HG03442 (cell line): ENCODE measurements at regions not wholly inside any gene's neighbourhood (a gene's known extent, or its start where the extent isn't known, plus 50 kb on each side); places are given as distances from the start of the nearest gene placed in this dataset.
A peak's percentile ranks its signal among the peaks of the same experiment; 100 is the strongest.
"Not testable (repeated sequence)": the region's sequence is repeated elsewhere in the genome, so short reads cannot be mapped to it uniquely, and the experiment has no call there.

Experiments used
- ATAC-seq: cut with Tn5 transposase; IDR thresholded peaks from one replicate; pipeline ENCODE4 v1.9.1; 2021; ENCODE audit warnings: mild to moderate bottlenecking, moderate library complexity; ENCODE audit not compliant: unreplicated experiment

DNA sequence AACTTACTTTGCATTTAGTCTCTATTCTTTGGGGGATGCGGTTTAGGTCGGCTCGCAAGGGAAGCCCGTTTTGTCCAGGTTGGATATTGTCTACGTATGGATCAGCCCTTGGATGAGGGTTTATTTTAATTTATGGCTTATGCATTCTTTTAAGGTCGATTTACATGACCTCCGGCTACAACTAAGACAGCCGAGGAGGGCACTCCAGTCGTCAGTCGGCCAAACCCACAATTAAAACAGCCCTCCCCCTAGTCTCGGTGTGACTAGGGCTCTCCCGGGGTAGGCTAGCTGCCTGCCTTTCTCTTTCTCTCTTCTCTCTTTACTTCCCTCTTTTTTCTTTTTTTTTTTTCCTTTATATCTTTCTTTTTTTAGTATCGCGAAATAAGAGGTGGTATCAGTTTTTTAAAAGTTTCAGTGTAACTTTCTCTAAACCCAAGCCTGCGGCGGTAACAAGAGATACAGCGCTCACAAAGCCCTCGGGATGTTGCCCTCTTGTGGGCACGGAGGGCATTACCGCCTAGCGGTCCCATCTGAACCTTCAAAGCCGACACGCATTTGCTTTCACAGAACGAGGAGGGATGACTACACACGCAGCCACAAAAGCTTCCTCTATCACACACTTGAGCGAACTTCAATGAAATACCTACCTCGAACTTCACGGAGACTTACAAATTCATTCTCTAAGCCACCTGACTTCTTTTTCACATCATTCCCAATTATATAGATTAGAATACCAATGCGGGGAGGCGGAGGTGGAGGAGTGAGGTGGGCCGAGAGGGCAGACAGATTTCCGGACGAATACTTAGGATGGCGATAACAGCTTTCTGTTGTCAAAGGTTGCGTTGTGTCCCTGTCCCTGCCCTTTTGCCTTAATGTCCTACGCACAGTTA, 132.3 kb upstream of the C11orf58 start:
- peak; percentile 92 for ATAC-seq

DNA sequence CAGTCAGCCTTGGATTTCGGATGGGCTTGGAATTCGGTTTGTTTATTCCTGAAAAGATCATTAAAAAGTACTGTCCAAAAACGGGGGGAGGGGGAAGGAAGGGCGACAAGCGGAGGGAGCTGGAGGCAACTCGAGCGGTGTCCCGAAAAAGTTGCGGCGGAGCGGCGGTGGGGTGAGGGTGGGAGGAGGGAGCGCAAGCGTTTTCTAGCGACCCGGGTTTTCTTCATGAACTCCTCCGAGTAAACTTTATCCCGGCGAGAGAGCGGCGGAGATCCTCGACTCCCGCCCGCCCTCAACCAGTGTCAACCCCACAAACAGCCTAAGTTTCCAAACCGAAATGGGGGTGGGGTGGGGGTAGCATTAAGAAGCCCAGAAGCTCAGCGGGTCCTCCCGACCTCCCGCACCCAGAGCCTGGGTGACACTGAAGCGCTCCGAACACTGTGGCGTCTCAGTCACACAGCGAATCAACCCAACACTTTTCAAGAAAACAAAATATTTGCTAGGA, 133.0 kb upstream of the C11orf58 start:
- ATAC-seq = no peak

DNA sequence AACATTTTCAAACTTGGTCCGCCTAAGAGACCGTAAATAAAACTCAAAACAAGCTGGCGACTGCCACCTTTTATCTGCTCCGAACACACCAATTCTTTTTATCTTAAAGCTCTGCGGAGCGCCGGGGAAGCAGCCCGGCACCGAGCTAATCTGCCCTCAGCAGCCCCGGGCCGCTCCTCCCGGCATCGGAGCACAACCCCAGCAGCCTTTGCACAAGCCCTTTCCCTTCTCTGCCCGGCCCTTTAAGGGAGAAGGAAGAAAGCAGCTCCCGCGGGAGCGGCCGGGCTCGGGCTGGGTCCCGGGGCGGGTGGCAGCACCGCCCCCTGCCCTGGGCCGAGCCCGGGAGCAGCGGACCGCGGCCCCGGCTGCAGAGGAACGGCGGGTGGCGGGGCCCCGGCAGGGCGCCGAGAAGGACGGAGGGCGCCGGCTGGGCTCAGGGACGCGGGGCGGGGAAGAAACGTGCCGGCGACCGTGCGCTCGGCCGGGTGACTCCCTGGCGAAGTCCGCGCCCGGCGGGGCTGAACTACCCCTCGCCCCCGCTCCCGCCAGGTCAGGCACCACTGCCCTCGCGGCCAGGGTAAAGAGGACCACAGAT, 133.6 kb upstream of the C11orf58 start:
- ATAC-seq = no peak

DNA sequence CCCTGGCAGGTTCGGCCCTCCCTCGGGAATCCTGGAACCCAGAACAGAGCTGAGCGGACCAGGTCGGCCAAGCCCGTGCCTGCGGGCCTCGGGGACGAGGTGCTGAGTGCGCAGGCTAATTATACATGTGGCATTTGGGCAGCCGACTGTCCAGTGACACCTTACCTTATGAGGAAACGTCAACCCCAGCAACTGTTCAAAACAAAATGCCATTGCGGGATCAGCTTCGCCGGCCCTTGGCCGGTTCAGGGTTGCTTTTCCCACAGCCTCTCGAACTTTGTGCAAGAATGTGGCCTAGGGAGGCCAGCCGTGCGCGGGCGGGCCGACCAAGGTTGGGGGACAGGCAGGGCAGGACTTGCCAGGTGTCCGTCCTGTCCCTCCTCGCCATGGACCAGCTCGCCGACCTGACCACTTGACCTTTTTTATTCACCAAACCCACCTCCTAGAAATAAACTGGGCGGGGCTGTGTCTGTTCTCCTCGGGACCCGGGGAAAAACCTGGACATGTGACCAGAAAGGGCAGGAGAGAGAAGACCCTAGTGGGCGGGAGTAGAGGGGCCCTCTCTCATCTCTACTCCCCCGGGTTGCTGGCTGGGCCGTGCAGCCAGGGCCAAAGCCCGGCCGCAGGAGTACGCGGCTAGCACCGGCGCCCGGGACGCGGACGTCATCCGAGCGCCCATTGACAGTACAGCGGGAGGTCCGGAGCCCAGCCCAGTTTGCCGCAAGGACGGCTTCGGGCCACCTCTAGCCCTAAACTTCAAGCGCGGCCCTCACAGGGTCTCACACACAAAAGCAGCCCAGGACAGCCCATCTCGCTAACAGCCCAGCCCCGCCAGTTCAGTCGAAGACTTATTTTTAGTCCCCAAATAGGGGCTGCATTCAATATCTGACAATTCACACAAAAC, 134.3 kb upstream of the C11orf58 start:
- no peak for ATAC-seq

DNA sequence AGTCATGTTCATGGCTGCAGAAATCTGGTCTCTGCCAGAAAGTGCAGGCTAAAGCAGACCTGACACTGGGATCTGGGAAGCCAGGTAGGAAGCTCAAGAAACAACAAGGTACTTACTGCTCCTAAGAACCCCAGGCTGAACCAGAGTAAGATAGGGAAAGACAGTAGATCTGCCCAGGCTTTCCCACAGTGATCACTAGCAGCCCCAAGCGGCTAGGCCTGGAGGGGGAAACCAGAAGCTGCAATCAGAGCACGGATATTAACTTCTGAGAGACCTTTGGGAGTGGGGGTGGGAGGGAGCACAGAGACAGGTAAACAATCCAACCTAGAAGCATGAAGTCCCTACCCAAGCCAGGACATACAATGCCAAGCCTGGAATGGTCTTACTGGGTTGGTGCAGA, 135.2 kb upstream of the C11orf58 start:
- no peak for ATAC-seq

DNA sequence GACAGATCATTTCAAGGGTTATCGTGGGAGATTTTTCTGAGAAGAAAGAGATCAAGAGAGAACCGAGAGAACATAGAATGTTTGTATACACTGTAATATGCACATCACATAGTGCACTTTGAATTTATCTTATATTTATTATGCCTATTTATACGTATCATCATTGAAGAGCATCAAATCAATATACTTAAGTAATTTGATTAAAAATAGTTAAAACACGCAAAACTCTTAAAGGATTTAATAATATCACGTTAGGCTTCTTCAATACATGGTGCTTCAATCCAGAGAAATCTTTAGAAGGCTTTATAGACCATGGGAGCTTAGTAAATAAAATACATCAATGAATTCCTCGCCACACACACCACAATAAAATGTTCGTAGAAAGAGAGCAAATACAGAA, 139.5 kb upstream of the C11orf58 start:
- no peak for ATAC-seq

DNA sequence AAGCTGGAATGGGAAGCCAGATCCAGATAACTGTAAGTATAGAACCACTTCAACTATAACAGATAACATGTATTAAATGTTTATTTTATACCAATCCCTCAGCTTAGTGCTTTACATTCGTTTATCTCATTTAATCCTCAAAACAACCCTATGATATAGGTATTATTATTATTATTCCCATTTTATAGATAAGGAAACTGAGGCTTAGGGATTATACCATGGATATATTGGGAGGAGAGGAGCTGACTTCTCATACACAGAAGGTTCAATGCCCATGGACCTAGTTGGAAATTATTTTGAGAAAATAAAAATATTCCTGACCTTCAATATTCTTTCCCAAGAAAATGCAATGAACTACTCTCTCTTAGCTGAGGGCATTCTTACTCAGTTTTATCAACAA, 140.4 kb upstream of the C11orf58 start:
- ATAC-seq = no peak

DNA sequence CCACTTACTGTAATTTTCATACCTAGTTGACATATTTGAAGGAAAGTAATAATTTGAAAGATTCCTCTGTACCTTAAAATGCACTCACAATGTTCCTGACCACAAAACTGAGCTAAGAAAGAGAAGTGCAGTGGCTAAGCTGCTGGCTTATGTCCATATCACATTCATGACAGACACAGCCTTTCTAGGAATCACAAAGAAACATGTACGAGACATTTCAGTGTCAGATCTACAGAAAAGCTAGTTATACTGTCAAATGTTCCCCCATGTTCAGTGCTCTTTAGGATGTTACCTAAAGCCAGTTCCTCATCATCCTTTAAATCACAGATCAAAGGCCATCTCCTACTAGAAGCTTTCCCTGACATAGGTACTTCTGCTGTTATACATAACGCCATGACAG, 142.2 kb upstream of the C11orf58 start:
- no peak for ATAC-seq

DNA sequence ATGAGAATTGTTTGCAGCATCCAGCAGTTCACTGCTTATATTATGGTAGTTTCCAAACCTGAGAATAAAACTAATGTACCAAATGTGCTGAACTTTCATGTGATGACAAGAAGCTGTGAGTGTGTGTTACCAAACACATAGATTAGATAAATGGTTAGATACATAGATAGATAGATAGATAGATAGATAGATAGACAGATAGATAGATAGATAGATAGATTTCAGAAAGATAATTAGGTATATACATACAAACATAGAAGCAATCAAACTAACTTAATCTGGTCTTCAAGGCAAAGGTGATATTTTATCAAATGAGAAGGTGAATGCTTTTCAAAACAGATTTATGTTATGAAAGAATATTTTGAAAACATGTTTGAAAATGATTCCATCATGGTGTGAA, 147.3 kb upstream of the C11orf58 start:
- no peak for ATAC-seq

DNA sequence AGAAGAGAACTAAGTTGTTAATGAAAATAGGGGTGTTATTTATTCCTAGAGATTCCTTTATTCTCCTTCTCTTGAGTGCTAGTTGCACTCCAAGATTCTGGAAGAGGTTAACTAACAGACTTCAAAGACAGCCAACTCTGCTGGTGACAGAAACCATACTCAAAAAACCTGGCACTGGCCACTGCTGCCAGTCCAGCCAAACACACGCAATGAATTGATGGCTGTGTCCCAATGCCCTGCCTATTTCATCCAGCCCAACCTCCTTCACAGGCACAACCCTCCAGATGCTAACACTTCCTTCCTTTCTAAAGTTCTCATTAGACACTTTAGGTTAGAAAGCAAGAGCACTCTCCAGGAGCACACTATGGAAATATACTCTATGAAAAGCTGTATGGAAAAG, 150.8 kb upstream of the C11orf58 start:
- no peak for ATAC-seq

DNA sequence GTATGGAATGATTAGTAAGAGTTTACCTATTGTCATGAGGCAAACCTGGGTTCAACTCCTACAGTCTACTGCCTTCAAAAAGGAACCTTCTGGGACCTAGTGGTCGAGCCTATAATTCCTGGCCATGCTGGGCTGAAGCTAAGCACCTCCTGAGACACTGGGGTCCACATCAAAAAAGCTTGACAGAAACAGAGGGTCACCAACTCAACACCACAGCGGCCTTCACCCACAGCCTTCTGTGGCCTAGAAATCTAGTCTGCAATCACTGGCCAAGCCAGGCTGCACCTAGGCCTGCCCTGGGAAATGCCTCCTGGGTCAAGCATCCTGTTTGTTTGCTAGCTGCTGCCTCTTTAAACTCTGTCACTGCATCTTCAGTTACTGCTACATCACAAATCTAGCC, 153.9 kb upstream of the C11orf58 start:
- ATAC-seq = no peak

DNA sequence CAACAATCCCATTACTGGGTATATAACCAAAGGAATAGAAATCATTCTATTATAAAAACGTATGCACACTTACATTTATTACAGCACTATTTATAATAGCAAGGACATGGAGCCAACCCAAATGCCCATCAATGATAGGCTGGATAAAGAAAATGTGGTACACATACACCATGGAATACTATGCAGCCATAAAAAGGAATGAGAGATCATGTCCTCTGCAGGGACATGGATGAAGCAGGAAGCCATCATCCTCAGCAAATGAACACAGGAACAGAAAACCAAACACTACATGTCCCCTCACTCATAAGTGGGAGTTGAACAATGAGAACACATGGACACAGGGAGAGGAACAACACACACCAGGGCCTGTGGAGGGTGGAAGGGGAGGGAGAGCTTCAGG, 157.4 kb upstream of the C11orf58 start:
- not testable (repeated sequence) for ATAC-seq

DNA sequence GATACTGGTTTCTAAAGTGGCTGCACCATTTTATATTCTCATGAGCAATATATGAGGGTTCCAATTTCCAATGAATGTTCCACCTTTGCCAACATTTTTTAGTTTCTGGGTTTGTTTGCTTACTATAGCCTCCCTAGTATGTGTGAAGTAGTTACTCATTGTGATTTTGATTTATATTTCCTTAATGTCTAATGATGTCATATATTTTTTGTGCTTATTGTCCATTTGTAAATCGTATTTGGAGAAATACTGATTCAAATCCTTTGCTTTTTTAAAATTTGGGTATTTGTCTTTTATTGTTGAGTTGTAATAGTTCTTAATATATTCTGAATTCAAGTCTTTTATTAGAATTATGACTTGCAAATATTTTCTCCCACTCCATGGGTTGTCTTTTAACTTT, 161.0 kb upstream of the C11orf58 start:
- ATAC-seq = no peak

DNA sequence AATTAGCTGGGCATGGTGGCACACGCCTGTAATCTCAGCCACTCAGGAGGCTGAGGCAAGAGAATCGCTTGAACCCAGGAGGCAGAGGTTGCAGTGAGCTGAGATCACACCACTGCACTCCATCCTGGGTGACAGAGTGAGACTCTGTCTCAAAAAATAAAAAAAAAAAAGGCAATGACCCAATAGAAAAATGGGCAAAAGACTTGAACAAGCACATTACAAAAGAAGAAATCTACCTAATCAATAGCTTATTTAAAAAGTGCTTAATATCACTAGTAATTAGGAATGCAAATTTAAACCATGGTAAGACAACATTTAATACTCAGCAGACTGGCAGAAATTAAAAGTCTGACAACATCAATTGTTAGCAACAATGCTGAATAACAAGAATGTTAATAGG, 163.6 kb upstream of the C11orf58 start:
- not testable (repeated sequence) for ATAC-seq

DNA sequence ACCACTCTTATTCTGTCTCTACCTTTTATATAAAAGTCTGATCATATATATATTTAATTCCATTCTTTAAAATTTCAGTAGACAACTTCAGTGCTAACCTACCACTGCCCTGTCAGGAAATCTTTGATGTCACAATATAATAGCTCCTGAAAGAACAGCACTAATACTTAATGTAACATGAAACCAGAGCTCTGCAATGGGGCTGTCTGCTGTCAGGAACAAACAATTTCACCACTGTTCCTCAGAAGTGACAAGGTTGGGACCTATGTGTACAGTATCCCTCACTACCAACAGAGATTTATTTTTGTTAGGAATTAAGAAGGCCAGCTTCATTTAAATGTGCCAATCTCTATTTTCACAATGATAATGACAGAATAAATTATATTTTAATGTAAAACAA, 165.5 kb upstream of the C11orf58 start:
- ATAC-seq = no peak

DNA sequence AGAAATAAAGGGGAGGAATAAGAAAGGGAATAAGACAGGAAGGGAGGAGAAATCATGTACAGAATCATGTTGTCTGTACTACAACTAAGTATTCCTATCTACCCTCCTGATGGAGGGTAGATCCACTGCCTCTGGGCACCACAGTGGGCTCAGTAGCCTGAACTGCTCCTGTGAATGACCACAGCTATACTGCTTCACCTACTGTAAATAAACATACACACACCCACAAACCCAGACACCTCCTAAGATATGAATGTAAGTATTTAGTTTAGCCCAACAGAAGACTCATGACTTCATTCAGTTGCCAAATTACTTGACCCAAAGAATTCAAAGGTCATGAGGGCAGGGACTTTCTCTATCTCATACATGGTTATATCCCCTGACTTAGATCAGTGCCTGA, 177.3 kb upstream of the C11orf58 start:
- ATAC-seq = no peak

DNA sequence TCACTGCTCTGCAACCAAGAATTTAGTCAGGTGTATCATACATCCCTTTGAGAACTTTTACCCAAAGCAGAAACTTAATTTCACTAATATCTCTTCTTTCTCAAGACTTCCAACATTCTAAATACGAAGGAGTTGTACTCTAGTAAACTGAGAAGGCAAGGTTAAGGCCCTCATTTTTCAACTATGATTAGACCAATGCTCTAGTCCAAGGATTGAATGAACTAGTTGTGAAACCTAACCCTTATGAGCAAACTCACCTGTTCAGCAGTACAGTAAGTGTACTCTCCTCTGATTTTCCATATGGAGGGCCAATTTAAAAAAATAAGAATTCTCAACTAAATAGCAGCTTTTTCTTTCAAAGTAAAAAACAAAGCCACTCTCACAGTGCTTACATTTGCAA, 180.0 kb upstream of the C11orf58 start:
- ATAC-seq = no peak

DNA sequence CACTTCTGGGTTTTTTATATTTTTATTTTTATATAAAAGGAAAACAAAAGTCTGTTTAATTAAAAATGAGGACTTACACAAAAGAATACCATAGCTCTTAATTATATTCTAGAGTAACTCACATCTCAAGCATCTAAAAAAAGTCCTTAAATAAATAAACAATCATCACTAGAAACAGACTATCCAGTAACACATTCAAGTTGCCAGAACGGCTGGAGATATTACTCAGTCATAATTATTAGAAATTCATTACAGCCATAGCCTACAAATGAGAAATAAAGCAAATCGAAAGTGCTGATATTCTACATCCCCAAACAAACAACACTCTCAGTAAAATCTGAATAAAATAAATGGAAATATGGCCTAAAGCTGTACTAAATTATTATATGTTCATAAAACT, 182.5 kb upstream of the C11orf58 start:
- ATAC-seq = no peak

DNA sequence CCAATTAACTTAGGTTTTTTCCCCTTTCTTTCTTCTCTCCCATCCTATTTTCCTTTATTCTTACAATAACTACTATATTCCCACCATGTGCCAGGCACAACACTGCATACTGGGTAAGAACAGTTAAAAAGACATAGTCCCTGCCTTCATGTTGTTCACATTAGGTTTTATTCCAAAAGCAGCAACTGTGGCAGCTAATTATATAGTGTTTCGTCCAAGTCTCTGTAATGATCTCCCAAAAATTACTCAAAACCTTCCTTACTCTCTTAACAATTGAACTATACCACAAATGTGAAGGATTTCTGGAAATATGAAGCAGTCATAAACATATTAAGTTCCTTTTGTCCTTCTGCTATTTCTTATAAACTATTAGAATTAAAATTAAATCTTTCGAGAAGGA, 184.1 kb upstream of the C11orf58 start:
- ATAC-seq = no peak

DNA sequence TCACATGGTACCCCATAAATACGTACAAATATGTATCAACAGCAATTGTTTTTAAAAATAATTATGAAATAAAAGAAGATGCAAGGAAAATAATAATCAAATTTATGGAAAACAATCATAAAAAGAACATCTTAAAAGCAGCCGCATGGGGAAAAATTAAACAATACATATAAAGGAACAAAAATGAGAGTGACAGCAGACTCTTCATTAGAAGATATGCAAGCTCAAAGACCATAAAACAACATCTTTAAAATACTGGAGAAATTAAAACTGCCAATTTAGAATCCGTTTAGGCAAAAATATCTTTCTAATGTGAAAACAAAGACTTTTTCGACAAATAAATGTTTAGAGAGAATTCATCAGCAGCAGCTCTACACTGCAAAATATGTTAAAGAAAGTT, 190.6 kb upstream of the C11orf58 start:
- no peak for ATAC-seq

DNA sequence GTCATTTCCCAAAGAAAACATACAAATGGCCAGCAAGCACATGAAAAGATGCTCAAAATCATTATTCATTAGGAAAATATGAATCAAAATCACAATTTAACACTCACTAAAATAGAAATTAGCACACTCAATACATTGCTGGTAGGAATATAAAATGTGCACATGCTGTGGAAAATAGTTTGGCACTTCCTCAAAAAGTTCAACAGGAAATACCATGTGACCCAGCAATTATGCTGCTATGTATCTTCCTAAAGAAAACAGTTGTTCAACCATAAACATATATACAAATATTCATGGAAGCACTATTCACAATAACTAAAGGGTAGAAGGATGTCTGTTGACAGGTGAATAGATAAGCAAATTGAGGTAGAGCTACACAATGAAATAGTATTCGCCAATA, 187.3 kb upstream of the SOX6 start:
- no peak for ATAC-seq
